K562 (cell line): ENCODE measurements at regions not wholly inside any gene's neighbourhood (a gene's known extent, or its start where the extent isn't known, plus 50 kb on each side); places are given as distances from the start of the nearest gene placed in this dataset.

Experiments
- EHMT2 ChIP-seq: fragments of 450-650 bp; IDR thresholded peaks from 2 replicates; pipeline ENCODE4 v1.6.1; 2018; ENCODE audit warnings: antibody characterized with exemption
- EP400 ChIP-seq: fragments of 450-650 bp; IDR thresholded peaks from 2 replicates; pipeline ENCODE4 v1.6.1; 2017; ENCODE audit warnings: antibody characterized with exemption, mild to moderate bottlenecking, moderate library complexity
- MBD2 ChIP-seq: sonication (generic); IDR thresholded peaks from 2 replicates; pipeline ENCODE4 v1.6.1; 2016; ENCODE audit warnings: low read depth, borderline replicate concordance
- NFIX ChIP-seq: fragments of 250-450 bp; sonication (Bioruptor Pico); IDR thresholded peaks from 2 replicates; pipeline ENCODE4 v1.4.0; 2020; ENCODE audit warnings: low read depth, mild to moderate bottlenecking, moderate library complexity
- POLR2AphosphoS5 ChIP-seq: IDR thresholded peaks from 2 replicates; pipeline ENCODE4 v1.6.1; 2011; ENCODE audit warnings: mild to moderate bottlenecking, low read depth, low read length, moderate library complexity; ENCODE audit not compliant: control insufficient read depth, insufficient read depth
- RAD21 ChIP-seq, 2 experiments: fragments of 250-450 bp in 1 of 2; fragments of 450-650 bp in 1 of 2; sonication (Bioruptor Pico) in 1 of 2; formaldehyde crosslinking in 1 of 2; IDR thresholded peaks in 1 of 2; conservative IDR thresholded peaks in 1 of 2; 2 replicates each; pipeline versions ENCODE4 v1.4.0 to v1.8.0; 2020 to 2022; ENCODE audit warnings: mild to moderate bottlenecking in 2 of 2, moderate library complexity in 1 of 2
- SREBF2 ChIP-seq: sonication (generic); formaldehyde crosslinking; IDR thresholded peaks from 2 replicates; pipeline ENCODE4 v1.4.0; 2020; ENCODE audit warnings: mild to moderate bottlenecking, missing genetic modification reagents
- TRIM28 ChIP-seq: fragments of 450-650 bp; IDR thresholded peaks from 2 replicates; pipeline ENCODE4 v1.6.1; 2017
- ZC3H11A ChIP-seq: IDR thresholded peaks from 2 replicates; pipeline ENCODE4 v1.6.1; 2012; ENCODE audit warnings: low read depth, low read length, improper control_type of control experiment
- TF ChIP-seq, protein P1 (sequence below): sonication (generic); formaldehyde crosslinking; IDR thresholded peaks from 2 replicates; pipeline ENCODE4 v1.8.0; 2022; ENCODE audit warnings: missing genetic modification reagents, mild to moderate bottlenecking, borderline replicate concordance
- TF ChIP-seq, protein P2 (sequence below), 3 experiments: IDR thresholded peaks in 2 of 3; conservative IDR thresholded peaks in 1 of 3; 2 replicates each; pipeline ENCODE4 v1.5.1; 2011 to 2012; ENCODE audit warnings: low read length in 3 of 3, mild to moderate bottlenecking in 3 of 3, control low read depth in 2 of 3, improper control_type of control experiment in 1 of 3, inconsistent platforms in 1 of 3, low read depth in 1 of 3, mixed read lengths in 1 of 3, moderate library complexity in 1 of 3; ENCODE audit not compliant: insufficient read depth in 2 of 3
- TF ChIP-seq, protein P3 (sequence below): sonication (generic); formaldehyde crosslinking; IDR thresholded peaks from 2 replicates; pipeline ENCODE4 v1.9.0; 2022; ENCODE audit warnings: mild to moderate bottlenecking, missing genetic modification reagents
- TF ChIP-seq, protein P4 (sequence below), 2 experiments: fragments of 450-650 bp; formaldehyde crosslinking in 1 of 2; IDR thresholded peaks; 2 replicates each; pipeline versions ENCODE4 v1.4.0 to v1.6.1; 2014 to 2020; ENCODE audit warnings: mild to moderate bottlenecking in 2 of 2, borderline replicate concordance in 1 of 2, low read depth in 1 of 2

DNA sequence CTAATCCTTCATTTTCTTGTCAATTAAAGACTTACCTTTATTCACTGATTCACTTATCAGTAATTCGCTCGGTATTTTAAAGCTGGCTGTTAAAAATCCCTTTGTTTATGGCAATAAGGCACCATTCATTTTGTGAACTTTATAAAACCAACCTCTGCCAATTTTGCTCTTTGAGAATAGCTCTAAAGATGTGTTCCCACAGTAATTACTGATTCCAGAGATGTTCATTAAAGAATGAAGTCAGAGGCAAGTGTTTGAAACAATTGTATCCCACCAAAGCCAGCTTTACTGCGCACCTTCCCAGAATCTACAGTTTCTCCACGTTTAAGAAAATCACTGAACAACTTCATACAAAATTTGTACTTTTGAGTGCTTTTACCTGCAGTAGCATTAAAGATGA is 424.5 kb downstream of the USP25 start:
- no peak for TF ChIP-seq POLR2AphosphoS5
- TF ChIP-seq ZC3H11A, result no peak
- no peak for TF ChIP-seq NFIX (CRISPR knock-in tag)
- TF ChIP-seq, protein P1, sequence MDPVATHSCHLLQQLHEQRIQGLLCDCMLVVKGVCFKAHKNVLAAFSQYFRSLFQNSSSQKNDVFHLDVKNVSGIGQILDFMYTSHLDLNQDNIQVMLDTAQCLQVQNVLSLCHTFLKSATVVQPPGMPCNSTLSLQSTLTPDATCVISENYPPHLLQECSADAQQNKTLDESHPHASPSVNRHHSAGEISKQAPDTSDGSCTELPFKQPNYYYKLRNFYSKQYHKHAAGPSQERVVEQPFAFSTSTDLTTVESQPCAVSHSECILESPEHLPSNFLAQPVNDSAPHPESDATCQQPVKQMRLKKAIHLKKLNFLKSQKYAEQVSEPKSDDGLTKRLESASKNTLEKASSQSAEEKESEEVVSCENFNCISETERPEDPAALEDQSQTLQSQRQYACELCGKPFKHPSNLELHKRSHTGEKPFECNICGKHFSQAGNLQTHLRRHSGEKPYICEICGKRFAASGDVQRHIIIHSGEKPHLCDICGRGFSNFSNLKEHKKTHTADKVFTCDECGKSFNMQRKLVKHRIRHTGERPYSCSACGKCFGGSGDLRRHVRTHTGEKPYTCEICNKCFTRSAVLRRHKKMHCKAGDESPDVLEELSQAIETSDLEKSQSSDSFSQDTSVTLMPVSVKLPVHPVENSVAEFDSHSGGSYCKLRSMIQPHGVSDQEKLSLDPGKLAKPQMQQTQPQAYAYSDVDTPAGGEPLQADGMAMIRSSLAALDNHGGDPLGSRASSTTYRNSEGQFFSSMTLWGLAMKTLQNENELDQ, result no peak
- TF ChIP-seq EHMT2, result no peak
- TF ChIP-seq, protein P2, sequence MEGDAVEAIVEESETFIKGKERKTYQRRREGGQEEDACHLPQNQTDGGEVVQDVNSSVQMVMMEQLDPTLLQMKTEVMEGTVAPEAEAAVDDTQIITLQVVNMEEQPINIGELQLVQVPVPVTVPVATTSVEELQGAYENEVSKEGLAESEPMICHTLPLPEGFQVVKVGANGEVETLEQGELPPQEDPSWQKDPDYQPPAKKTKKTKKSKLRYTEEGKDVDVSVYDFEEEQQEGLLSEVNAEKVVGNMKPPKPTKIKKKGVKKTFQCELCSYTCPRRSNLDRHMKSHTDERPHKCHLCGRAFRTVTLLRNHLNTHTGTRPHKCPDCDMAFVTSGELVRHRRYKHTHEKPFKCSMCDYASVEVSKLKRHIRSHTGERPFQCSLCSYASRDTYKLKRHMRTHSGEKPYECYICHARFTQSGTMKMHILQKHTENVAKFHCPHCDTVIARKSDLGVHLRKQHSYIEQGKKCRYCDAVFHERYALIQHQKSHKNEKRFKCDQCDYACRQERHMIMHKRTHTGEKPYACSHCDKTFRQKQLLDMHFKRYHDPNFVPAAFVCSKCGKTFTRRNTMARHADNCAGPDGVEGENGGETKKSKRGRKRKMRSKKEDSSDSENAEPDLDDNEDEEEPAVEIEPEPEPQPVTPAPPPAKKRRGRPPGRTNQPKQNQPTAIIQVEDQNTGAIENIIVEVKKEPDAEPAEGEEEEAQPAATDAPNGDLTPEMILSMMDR (IDR thresholded peaks at IDR 0.05 in 2 of 3, conservative IDR thresholded peaks at IDR 0.05 in 1 of 3; ENCODE audit: insufficient read depth in 2 of 3, low read depth in 1 of 3, low read length in 3 of 3), result no peak
- no peak for TF ChIP-seq SREBF2 (CRISPR knock-in tag)
- no peak for TF ChIP-seq RAD21 (CRISPR knock-in tag; conservative IDR thresholded peaks at IDR 0.05 in 1 of 2, IDR thresholded peaks at IDR 0.05 in 1 of 2)
- TF ChIP-seq, protein P3, sequence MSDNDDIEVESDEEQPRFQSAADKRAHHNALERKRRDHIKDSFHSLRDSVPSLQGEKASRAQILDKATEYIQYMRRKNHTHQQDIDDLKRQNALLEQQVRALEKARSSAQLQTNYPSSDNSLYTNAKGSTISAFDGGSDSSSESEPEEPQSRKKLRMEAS, result no peak
- TF ChIP-seq TRIM28, result no peak
- TF ChIP-seq MBD2, result no peak
- TF ChIP-seq, protein P4, sequence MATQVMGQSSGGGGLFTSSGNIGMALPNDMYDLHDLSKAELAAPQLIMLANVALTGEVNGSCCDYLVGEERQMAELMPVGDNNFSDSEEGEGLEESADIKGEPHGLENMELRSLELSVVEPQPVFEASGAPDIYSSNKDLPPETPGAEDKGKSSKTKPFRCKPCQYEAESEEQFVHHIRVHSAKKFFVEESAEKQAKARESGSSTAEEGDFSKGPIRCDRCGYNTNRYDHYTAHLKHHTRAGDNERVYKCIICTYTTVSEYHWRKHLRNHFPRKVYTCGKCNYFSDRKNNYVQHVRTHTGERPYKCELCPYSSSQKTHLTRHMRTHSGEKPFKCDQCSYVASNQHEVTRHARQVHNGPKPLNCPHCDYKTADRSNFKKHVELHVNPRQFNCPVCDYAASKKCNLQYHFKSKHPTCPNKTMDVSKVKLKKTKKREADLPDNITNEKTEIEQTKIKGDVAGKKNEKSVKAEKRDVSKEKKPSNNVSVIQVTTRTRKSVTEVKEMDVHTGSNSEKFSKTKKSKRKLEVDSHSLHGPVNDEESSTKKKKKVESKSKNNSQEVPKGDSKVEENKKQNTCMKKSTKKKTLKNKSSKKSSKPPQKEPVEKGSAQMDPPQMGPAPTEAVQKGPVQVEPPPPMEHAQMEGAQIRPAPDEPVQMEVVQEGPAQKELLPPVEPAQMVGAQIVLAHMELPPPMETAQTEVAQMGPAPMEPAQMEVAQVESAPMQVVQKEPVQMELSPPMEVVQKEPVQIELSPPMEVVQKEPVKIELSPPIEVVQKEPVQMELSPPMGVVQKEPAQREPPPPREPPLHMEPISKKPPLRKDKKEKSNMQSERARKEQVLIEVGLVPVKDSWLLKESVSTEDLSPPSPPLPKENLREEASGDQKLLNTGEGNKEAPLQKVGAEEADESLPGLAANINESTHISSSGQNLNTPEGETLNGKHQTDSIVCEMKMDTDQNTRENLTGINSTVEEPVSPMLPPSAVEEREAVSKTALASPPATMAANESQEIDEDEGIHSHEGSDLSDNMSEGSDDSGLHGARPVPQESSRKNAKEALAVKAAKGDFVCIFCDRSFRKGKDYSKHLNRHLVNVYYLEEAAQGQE (IDR thresholded peaks at IDR 0.05; ENCODE audit: borderline replicate concordance), result no peak
- TF ChIP-seq, protein P4 (CRISPR knock-in tag; IDR thresholded peaks at IDR 0.05; ENCODE audit: low read depth), result no peak
- TF ChIP-seq EP400, result no peak
